IMR-90 (cell line): ENCODE measurements at regions not wholly inside any gene's neighbourhood (a gene's known extent, or its start where the extent isn't known, plus 50 kb on each side); places are given as distances from the start of the nearest gene placed in this dataset.

ENCODE experiments used
- ATAC-seq: fragments of 200-7000 bp; cut with Tn5 transposase; 2 replicates; pipeline ENCODE4 v1.9.1; 2020; ENCODE audit warnings: low read depth, mild to moderate bottlenecking, moderate library complexity
- BruUV-seq: library from RNA; stranded (reverse); fragments of 400-500 nt; replicated peaks from 2 replicates; lab custom pipeline; 2021; lab: Mats Ljungman, UMichigan
- CTCF ChIA-PET: fragments of 300-600 bp; formaldehyde crosslinking; extraction: SDS; loops from one replicate; lab custom pipeline; 2021; ENCODE audit warnings: antibody characterized with exemption; lab: Yijun Ruan, JAX
- POLR2A ChIA-PET: fragments of 300-600 bp; sonication (Branson Sonifier 250); formaldehyde crosslinking; loops from one replicate; lab custom pipeline; 2022; ENCODE audit warnings: antibody characterized with exemption; ENCODE audit not compliant: unreplicated experiment; lab: Charles Lee
- DNase-seq: peaks from one replicate; pipeline ENCODE4 v3.0.0; 2013
- H2AFZ ChIP-seq: replicated peaks from 2 replicates; pipeline ENCODE3; 2013; ENCODE audit warnings: low read length, mild to moderate bottlenecking; ENCODE audit not compliant: poor library complexity
- H2AK5ac ChIP-seq: 2 replicates; pipeline ENCODE4 v1.6.1; 2013; ENCODE audit warnings: low read depth, low read length, inconsistent platforms
- H2AK9ac ChIP-seq: replicated peaks from 2 replicates; pipeline ENCODE3; 2013; ENCODE audit warnings: mild to moderate bottlenecking, low read depth, low read length, moderate library complexity; ENCODE audit not compliant: poor library complexity
- H2BK120ac ChIP-seq: 2 replicates; pipeline ENCODE4 v1.6.1; 2013; ENCODE audit warnings: low read depth, low read length, inconsistent platforms
- H2BK15ac ChIP-seq: 3 replicates; pipeline ENCODE4 v1.6.1; 2013; ENCODE audit warnings: low read depth, low read length, inconsistent platforms
- H2BK20ac ChIP-seq: 2 replicates; pipeline ENCODE4 v1.6.1; 2013; ENCODE audit warnings: low read depth, mild to moderate bottlenecking, inconsistent platforms, low read length, moderate library complexity
- H2BK5ac ChIP-seq: 2 replicates; pipeline ENCODE4 v1.6.1; 2013; ENCODE audit warnings: mild to moderate bottlenecking, low read depth, low read length, inconsistent platforms; ENCODE audit not compliant: poor library complexity, severe bottlenecking
- H3K14ac ChIP-seq: replicated peaks from 2 replicates; pipeline ENCODE4 v1.6.1; 2013; ENCODE audit warnings: low read depth, low read length, inconsistent platforms
- H3K18ac ChIP-seq: 2 replicates; pipeline ENCODE4 v1.6.1; 2013; ENCODE audit warnings: low read depth, low read length, control low read depth
- H3K23ac ChIP-seq: 2 replicates; pipeline ENCODE4 v1.6.1; 2013; ENCODE audit warnings: low read depth, low read length, inconsistent platforms
- H3K27ac ChIP-seq: 2 replicates; pipeline ENCODE4 v1.5.1; 2013; ENCODE audit warnings: mild to moderate bottlenecking, control low read depth, low read length; ENCODE audit not compliant: insufficient read depth
- H3K27me3 ChIP-seq: 2 replicates; pipeline ENCODE4 v1.6.1; 2013; ENCODE audit warnings: low read length; ENCODE audit not compliant: control insufficient read depth, insufficient read depth
- H3K36me3 ChIP-seq: 2 replicates; pipeline ENCODE4 v1.6.1; 2013; ENCODE audit warnings: low read length, mixed read lengths; ENCODE audit not compliant: control insufficient read depth, insufficient read depth
- H3K4ac ChIP-seq: 2 replicates; pipeline ENCODE4 v1.6.1; 2013; ENCODE audit warnings: low read depth, low read length, inconsistent platforms
- H3K4me1 ChIP-seq: 2 replicates; pipeline ENCODE4 v1.6.1; 2013; ENCODE audit warnings: low read length, mixed read lengths; ENCODE audit not compliant: control insufficient read depth, insufficient read depth
- H3K4me2 ChIP-seq: 2 replicates; pipeline ENCODE4 v1.6.1; 2013; ENCODE audit warnings: low read depth, mild to moderate bottlenecking, control low read depth, low read length, moderate library complexity
- H3K4me3 ChIP-seq: 2 replicates; pipeline ENCODE4 v1.5.1; 2013; ENCODE audit warnings: low read depth, mild to moderate bottlenecking, control low read depth, low read length, moderate library complexity; ENCODE audit not compliant: insufficient read depth
- H3K56ac ChIP-seq: 2 replicates; pipeline ENCODE4 v1.6.1; 2013; ENCODE audit warnings: low read length, inconsistent platforms; ENCODE audit not compliant: insufficient read depth; ENCODE audit errors: extremely low read depth
- H3K79me1 ChIP-seq, 2 experiments: 2 replicates each; pipeline ENCODE4 v1.6.1; 2013; ENCODE audit warnings: low read length in 2 of 2, inconsistent platforms in 1 of 2, low read depth in 1 of 2
- H3K9ac ChIP-seq: 2 replicates; pipeline ENCODE4 v1.6.1; 2013; ENCODE audit warnings: low read depth, low read length, control low read depth
- H3K9me1 ChIP-seq: 2 replicates; pipeline ENCODE4 v1.6.1; 2013; ENCODE audit warnings: low read length, inconsistent platforms; ENCODE audit not compliant: insufficient read depth
- H3K9me3 ChIP-seq: 2 replicates; pipeline ENCODE4 v1.6.1; 2013; ENCODE audit warnings: low read length; ENCODE audit not compliant: control insufficient read depth, insufficient read depth
- H4K20me1 ChIP-seq: 2 replicates; pipeline ENCODE4 v1.6.1; 2013; ENCODE audit warnings: low read length, inconsistent platforms; ENCODE audit not compliant: insufficient read depth
- H4K5ac ChIP-seq: 2 replicates; pipeline ENCODE4 v1.6.1; 2013; ENCODE audit warnings: mild to moderate bottlenecking, low read depth, low read length, control low read depth
- H4K8ac ChIP-seq, 2 experiments: 2 replicates each; pipeline ENCODE4 v1.6.1; 2013; ENCODE audit warnings: low read depth in 2 of 2, low read length in 2 of 2, control low read depth in 1 of 2, inconsistent platforms in 1 of 2
- H4K91ac ChIP-seq: 2 replicates; pipeline ENCODE4 v1.6.1; 2013; ENCODE audit warnings: low read depth, low read length, inconsistent platforms; ENCODE audit not compliant: insufficient read depth
- CHD1 ChIP-seq: IDR thresholded peaks from 2 replicates; pipeline ENCODE4 v1.6.1; 2012; ENCODE audit warnings: low read depth, low read length, improper control_type of control experiment
- CTCF ChIP-seq: conservative IDR thresholded peaks from 2 replicates; pipeline ENCODE4 v1.5.1; 2012; ENCODE audit warnings: mild to moderate bottlenecking, low read depth, low read length, improper control_type of control experiment
- MAZ ChIP-seq: IDR thresholded peaks from 2 replicates; pipeline ENCODE4 v1.6.1; 2012; ENCODE audit warnings: low read depth, mild to moderate bottlenecking, low read length, improper control_type of control experiment, moderate library complexity, borderline replicate concordance
- MXI1 ChIP-seq: IDR thresholded peaks from 2 replicates; pipeline ENCODE4 v1.6.1; 2012; ENCODE audit warnings: low read depth, mild to moderate bottlenecking, low read length, moderate library complexity, borderline replicate concordance
- USF2 ChIP-seq: fragments of 150-350 bp; IDR thresholded peaks from 2 replicates; pipeline ENCODE4 v1.6.1; 2017; ENCODE audit warnings: mild to moderate bottlenecking, antibody characterized with exemption, low read length, low read depth
- WGBS, 2 experiments: methylation state at CpG; one replicate each; pipeline versions ENCODE4 v1.1.5 to v1.1.7; 2013; ENCODE audit warnings: missing lambda C conversion rate in 2 of 2; ENCODE audit not compliant: insufficient read length in 1 of 2; ENCODE audit errors: extremely low coverage in 2 of 2; 5-methylcytosine and 5-hydroxymethylcytosine counted together
- dilution Hi-C: fragments of 300-500 bp; cut with HindIII; formaldehyde crosslinking; loops from one replicate; pipeline ENCODE4 v1.14.3; 2018; ENCODE audit warnings: low sequenced_read_pairs; ENCODE audit not compliant: unreplicated experiment
- in situ Hi-C: fragments of 300-500 bp; cut with MboI; formaldehyde crosslinking; loops from 3 replicates; pipeline ENCODE4 v1.14.3; 2019; ENCODE audit warnings: low sequenced_read_pairs, inconsistent platforms, mixed read lengths
- intact Hi-C: fragments of 100-400 bp; cut with micrococcal nuclease; formaldehyde crosslinking; loops from 2 replicates; pipeline ENCODE4 v1.10.0; 2022

- in situ Hi-C loops (no loop called here), intact Hi-C loops (no loop called here), dilution Hi-C loops (no loop called here)
- Histone ChIP-seq H3K27ac (no peak overlapping the region), H3K9me1 (no peaks in the 10 kb centered on the region), H3K9ac (no peak overlapping the region), H3K4me1 (no peaks in the 10 kb centered on the region), H3K4me2 (no peak overlapping the region), H4K8ac (no peak overlapping the region), H2AK9ac (no peak overlapping the region), H3K27me3 (no peaks in the 10 kb centered on the region), H2BK15ac (no peak overlapping the region), H3K56ac (no peak overlapping the region), H2AFZ (no peak overlapping the region), H2AK5ac (no peak overlapping the region), H2BK5ac (no peak overlapping the region), H3K9me3 (no peaks in the 10 kb centered on the region), H3K23ac (no peak overlapping the region), H4K5ac (no peak overlapping the region), H3K36me3 (no peaks in the 10 kb centered on the region), H2BK20ac (no peak overlapping the region), H4K91ac (no peak overlapping the region), H3K14ac (no peak overlapping the region), H4K20me1 (no peaks in the 10 kb centered on the region), H3K79me1 (no peaks in the 10 kb centered on the region), H3K4me3 (no peak overlapping the region), H3K18ac (no peak overlapping the region), H2BK120ac (no peak overlapping the region), H3K4ac (no peak overlapping the region)
- DNase-seq (no peak), ATAC-seq (no peak)
- TF ChIP-seq MXI1 = no peak
- no peak for TF ChIP-seq MAZ
- no peak for TF ChIP-seq CHD1
- no peak for TF ChIP-seq USF2
- no peak for TF ChIP-seq CTCF
- POLR2A ChIA-PET = no interaction called here
- CTCF ChIA-PET = interaction anchor here (1.1 kb wide), 1 partner anchor 198 kb away, joined by 3 read pairs; no protein-coding TSS in a partner anchor
- no CpG with 5 or more reads among the region's 3 CpGs for WGBS, 2 experiments
- no TSS peak for BruUV-seq
Measured at GRCh38 chr16:72278301-72278700, 106.3 kb upstream of the PMFBP1 start.
